OCI-LY7 (cell line): ENCODE measurements at regions not wholly inside any gene's neighbourhood (a gene's known extent, or its start where the extent isn't known, plus 50 kb on each side); places are given as distances from the start of the nearest gene placed in this dataset.

ENCODE experiments used
- BruUV-seq: library from RNA; stranded (reverse); fragments of 400-500 nt; replicated peaks from 2 replicates; lab custom pipeline; 2021; lab: Mats Ljungman, UMichigan
- CTCF ChIA-PET: fragments of 300-600 bp; sonication (Branson Sonifier 250); formaldehyde crosslinking; loops from one replicate; lab custom pipeline; 2022; ENCODE audit warnings: antibody characterized with exemption; ENCODE audit not compliant: unreplicated experiment; lab: Charles Lee
- POLR2A ChIA-PET: fragments of 300-600 bp; sonication (Branson Sonifier 250); formaldehyde crosslinking; loops from one replicate; lab custom pipeline; 2022; ENCODE audit warnings: antibody characterized with exemption; lab: Charles Lee
- DNase-seq: peaks from one replicate; pipeline ENCODE4 v3.0.0-alpha.2; 2015; ENCODE audit warnings: low spot score
- H2AFZ ChIP-seq: fragments of 200-600 bp; sonication (generic), shearing (Covaris generic); 2 replicates; pipeline ENCODE4 v1.6.1; 2014; ENCODE audit warnings: mild to moderate bottlenecking, antibody characterized with exemption, low read length, moderate library complexity
- H3K27ac ChIP-seq: fragments of 200-600 bp; sonication (generic); 2 replicates; pipeline ENCODE4 v1.5.1; 2014; ENCODE audit warnings: mixed run types, low read depth, mild to moderate bottlenecking, moderate library complexity, low read length, inconsistent platforms; ENCODE audit not compliant: poor library complexity, severe bottlenecking
- H3K36me3 ChIP-seq: fragments of 200-600 bp; sonication (generic); 2 replicates; pipeline ENCODE4 v1.6.1; 2014; ENCODE audit warnings: mild to moderate bottlenecking, antibody characterized with exemption, low read length, moderate library complexity, mixed read lengths; ENCODE audit not compliant: insufficient read depth
- H3K4me1 ChIP-seq: fragments of 200-600 bp; sonication (generic); 2 replicates; pipeline ENCODE4 v1.5.1; 2014; ENCODE audit warnings: mild to moderate bottlenecking, low read length; ENCODE audit not compliant: insufficient read depth, poor library complexity, severe bottlenecking
- H3K4me2 ChIP-seq: fragments of 200-600 bp; sonication (generic); 2 replicates; pipeline ENCODE4 v1.6.1; 2014; ENCODE audit warnings: mild to moderate bottlenecking, low read length
- H3K4me3 ChIP-seq: fragments of 200-600 bp; sonication (generic); 2 replicates; pipeline ENCODE4 v1.5.1; 2014; ENCODE audit warnings: mild to moderate bottlenecking, low read depth, low read length; ENCODE audit not compliant: poor library complexity, severe bottlenecking
- H3K79me2 ChIP-seq: fragments of 200-600 bp; sonication (generic); 2 replicates; pipeline ENCODE4 v1.6.1; 2016; ENCODE audit warnings: low read depth, mild to moderate bottlenecking, low read length, moderate library complexity, mixed read lengths; ENCODE audit not compliant: insufficient read depth
- H3K9me2 ChIP-seq: fragments of 200-600 bp; sonication (generic); 2 replicates; pipeline ENCODE4 v1.6.1; 2016; ENCODE audit warnings: mild to moderate bottlenecking, low read length, mixed read lengths; ENCODE audit not compliant: insufficient read depth
- H3K9me3 ChIP-seq: fragments of 200-600 bp; sonication (generic); 2 replicates; pipeline ENCODE4 v1.6.1; 2014; ENCODE audit warnings: mild to moderate bottlenecking, mixed run types, low read length, mixed read lengths
- H4K20me1 ChIP-seq: fragments of 200-600 bp; sonication (generic); 2 replicates; pipeline ENCODE4 v1.6.1; 2014; ENCODE audit warnings: mild to moderate bottlenecking, antibody characterized with exemption, low read length, moderate library complexity, mixed read lengths; ENCODE audit not compliant: insufficient read depth
- EZH2phosphoT487 ChIP-seq: fragments of 200-600 bp; sonication (generic); IDR thresholded peaks from 2 replicates; pipeline ENCODE4 v1.6.1; 2018; ENCODE audit warnings: low read depth, borderline replicate concordance, mild to moderate bottlenecking, mixed run types, antibody characterized with exemption, low read length, moderate library complexity, mixed read lengths
- intact Hi-C: fragments of 100-400 bp; cut with micrococcal nuclease; formaldehyde crosslinking; loops from one replicate; pipeline ENCODE4 v1.10.0; 2022; ENCODE audit not compliant: unreplicated experiment
- TF ChIP-seq, protein P1 (sequence below): fragments of 200-600 bp; sonication (generic); conservative IDR thresholded peaks from 2 replicates; pipeline ENCODE4 v1.5.1; 2014; ENCODE audit warnings: mild to moderate bottlenecking, antibody characterized with exemption, low read length, moderate library complexity, mixed read lengths

DNA sequence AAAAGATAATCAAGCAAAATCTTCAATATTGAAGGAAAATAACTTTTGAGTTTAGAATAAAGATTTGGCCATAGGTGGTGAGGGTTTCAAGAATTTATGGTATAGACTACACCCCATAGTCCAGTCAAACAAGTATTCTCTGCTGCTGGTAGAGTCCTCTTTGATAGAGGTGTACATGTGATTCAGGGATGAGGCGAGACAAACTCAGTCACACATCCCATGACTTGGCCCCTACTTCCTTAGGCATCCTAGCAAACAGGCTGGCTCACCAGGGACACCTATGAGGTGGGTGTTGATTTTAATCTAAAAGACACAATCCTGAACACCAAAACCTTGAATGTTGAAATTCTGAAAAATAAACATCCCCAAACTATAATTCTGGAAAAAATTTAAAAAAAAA, 78.1 kb upstream of the SLC25A13 start:
- H4K20me1 ChIP-seq = no peaks in the 10 kb centered on the region
- TF ChIP-seq, protein P1, sequence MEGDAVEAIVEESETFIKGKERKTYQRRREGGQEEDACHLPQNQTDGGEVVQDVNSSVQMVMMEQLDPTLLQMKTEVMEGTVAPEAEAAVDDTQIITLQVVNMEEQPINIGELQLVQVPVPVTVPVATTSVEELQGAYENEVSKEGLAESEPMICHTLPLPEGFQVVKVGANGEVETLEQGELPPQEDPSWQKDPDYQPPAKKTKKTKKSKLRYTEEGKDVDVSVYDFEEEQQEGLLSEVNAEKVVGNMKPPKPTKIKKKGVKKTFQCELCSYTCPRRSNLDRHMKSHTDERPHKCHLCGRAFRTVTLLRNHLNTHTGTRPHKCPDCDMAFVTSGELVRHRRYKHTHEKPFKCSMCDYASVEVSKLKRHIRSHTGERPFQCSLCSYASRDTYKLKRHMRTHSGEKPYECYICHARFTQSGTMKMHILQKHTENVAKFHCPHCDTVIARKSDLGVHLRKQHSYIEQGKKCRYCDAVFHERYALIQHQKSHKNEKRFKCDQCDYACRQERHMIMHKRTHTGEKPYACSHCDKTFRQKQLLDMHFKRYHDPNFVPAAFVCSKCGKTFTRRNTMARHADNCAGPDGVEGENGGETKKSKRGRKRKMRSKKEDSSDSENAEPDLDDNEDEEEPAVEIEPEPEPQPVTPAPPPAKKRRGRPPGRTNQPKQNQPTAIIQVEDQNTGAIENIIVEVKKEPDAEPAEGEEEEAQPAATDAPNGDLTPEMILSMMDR = no peak
- TF ChIP-seq EZH2phosphoT487 = no peak
- H3K4me3 ChIP-seq = no peak overlapping the region
- intact Hi-C loops = no loop called here
- H3K9me2 ChIP-seq = no peaks in the 10 kb centered on the region
- H3K9me3 ChIP-seq = no peaks in the 10 kb centered on the region
- H2AFZ ChIP-seq = no peak overlapping the region
- H3K4me1 ChIP-seq = no peaks in the 10 kb centered on the region
- ChIA-PET POLR2A (interaction anchor here (0.6 kb wide), 1 partner anchor 388 kb away, joined by 3 read pairs; no protein-coding TSS in a partner anchor), CTCF (no interaction called here)
- BruUV-seq = no TSS peak
- no peaks in the 10 kb centered on the region for H3K79me2 ChIP-seq
- no peak overlapping the region for H3K27ac ChIP-seq
- no peak overlapping the region for H3K4me2 ChIP-seq
- no peaks in the 10 kb centered on the region for H3K36me3 ChIP-seq
- no peak for DNase-seq

GRCh38 chr7:96397936-96398598, 76.2 kb upstream of the SLC25A13 start:
- H2AFZ ChIP-seq = no peak overlapping the region
- H3K36me3 ChIP-seq = no peaks in the 10 kb centered on the region
- no peak overlapping the region for H3K4me3 ChIP-seq
- no peaks in the 10 kb centered on the region for H3K79me2 ChIP-seq
- intact Hi-C loops = no loop called here
- TF ChIP-seq EZH2phosphoT487 = no peak
- TF ChIP-seq, protein P1 = no peak
- BruUV-seq = no TSS peak
- H4K20me1 ChIP-seq = no peaks in the 10 kb centered on the region
- H3K9me3 ChIP-seq = no peaks in the 10 kb centered on the region
- H3K4me1 ChIP-seq = no peaks in the 10 kb centered on the region
- H3K4me2 ChIP-seq = no peak overlapping the region
- ChIA-PET POLR2A (no interaction called here), CTCF (no interaction called here)
- no peak overlapping the region for H3K27ac ChIP-seq
- DNase-seq = no peak
- no peaks in the 10 kb centered on the region for H3K9me2 ChIP-seq

GRCh38 chr7:96388620-96389383, 66.9 kb upstream of the SLC25A13 start:
- POLR2A ChIA-PET = interaction anchor here (1.0 to 1.4 kb wide), 2 partner anchors 21 to 57 kb away, joined by 3 to 4 read pairs; no protein-coding TSS in a partner anchor
- H3K4me3 ChIP-seq = no peak overlapping the region
- H2AFZ ChIP-seq = no peak overlapping the region
- CTCF ChIA-PET = no interaction called here
- no peaks in the 10 kb centered on the region for H3K36me3 ChIP-seq
- no peaks in the 10 kb centered on the region for H3K9me2 ChIP-seq
- no peaks in the 10 kb centered on the region for H3K79me2 ChIP-seq
- no peaks in the 10 kb centered on the region for H4K20me1 ChIP-seq
- H3K9me3 ChIP-seq = no peaks in the 10 kb centered on the region
- no peak overlapping the region for H3K4me2 ChIP-seq
- BruUV-seq = no TSS peak
- intact Hi-C loops = no loop called here
- no peaks in the 10 kb centered on the region for H3K4me1 ChIP-seq
- no peak overlapping the region for H3K27ac ChIP-seq
- no peak for TF ChIP-seq EZH2phosphoT487
- TF ChIP-seq, protein P1 = no peak
- DNase-seq = no peak
